Endothelial cell of umbilical vein (primary cell): ENCODE measurements at regions not wholly inside any gene's neighbourhood (a gene's known extent, or its start where the extent isn't known, plus 50 kb on each side); places are given as distances from the start of the nearest gene placed in this dataset.

Experiments used
- BruUV-seq: library from RNA; stranded (reverse); fragments of 400-500 nt; replicated peaks from 2 replicates; lab custom pipeline; 2021; lab: Mats Ljungman, UMichigan
- CTCF ChIA-PET: fragments of 300-600, 350-600 bp; sonication (Branson Sonifier 250); formaldehyde crosslinking; loops from one replicate; lab custom pipeline; 2021; ENCODE audit warnings: antibody characterized with exemption, inconsistent platforms; lab: Charles Lee
- POLR2A ChIA-PET: fragments of 300-600, 350-600 bp; sonication (Branson Sonifier 250); formaldehyde crosslinking; loops from one replicate; lab custom pipeline; 2021; ENCODE audit warnings: antibody characterized with exemption, inconsistent platforms; lab: Charles Lee
- DNase-seq: peaks from one replicate; pipeline ENCODE4 v3.0.0-alpha.2; 2011; ENCODE audit warnings: low read depth, low spot score
- FAIRE-seq: peaks from 2 replicates; lab custom pipeline; 2011; peaks lifted over from hg19 to GRCh38; lab: Jason Lieb, UNC
- H2AFZ ChIP-seq: 2 replicates; pipeline ENCODE4 v1.6.0; 2012; ENCODE audit warnings: low read depth, low read length, control low read depth, inconsistent platforms
- H3K27ac ChIP-seq: 2 replicates; pipeline ENCODE4 v1.5.1; 2011; ENCODE audit warnings: low read depth, mild to moderate bottlenecking, control low read depth, low read length, moderate library complexity; ENCODE audit not compliant: insufficient read depth
- H3K27me3 ChIP-seq, 2 experiments: 2 replicates each; pipeline versions ENCODE4 v1.6.0 to v1.6.1; 2011; ENCODE audit warnings: low read length in 2 of 2, mixed read lengths in 1 of 2; ENCODE audit not compliant: control insufficient read depth in 2 of 2, insufficient read depth in 2 of 2
- H3K36me3 ChIP-seq, 2 experiments: 2 replicates in 1 of 2; 3 replicates in 1 of 2; pipeline ENCODE4 v1.5.1; 2011; ENCODE audit warnings: low read length in 2 of 2, mild to moderate bottlenecking in 1 of 2, moderate library complexity in 1 of 2; ENCODE audit not compliant: control insufficient read depth in 2 of 2, insufficient read depth in 2 of 2; ENCODE audit errors: extremely low read depth in 1 of 2
- H3K4me1 ChIP-seq: 3 replicates; pipeline ENCODE4 v1.5.1; 2011; ENCODE audit warnings: mild to moderate bottlenecking, low read length; ENCODE audit not compliant: control insufficient read depth, insufficient read depth; ENCODE audit errors: extremely low read depth
- H3K4me2 ChIP-seq: 2 replicates; pipeline ENCODE4 v1.6.1; 2011; ENCODE audit warnings: low read length, control low read depth, mixed read lengths; ENCODE audit not compliant: insufficient read depth
- H3K4me3 ChIP-seq, 3 experiments: fragments of 200-600 bp in 1 of 3; sonication (generic), shearing (Covaris generic) in 1 of 3; replicated peaks in 1 of 3; 2 replicates each; pipeline ENCODE4 v1.5.1; 2011 to 2016; ENCODE audit warnings: control low read depth in 3 of 3, low read length in 3 of 3, mild to moderate bottlenecking in 2 of 3, inconsistent platforms in 1 of 3, low read depth in 1 of 3, moderate library complexity in 1 of 3; ENCODE audit not compliant: insufficient read depth in 1 of 3
- H3K79me2 ChIP-seq: 2 replicates; pipeline ENCODE4 v1.6.0; 2012; ENCODE audit warnings: low read length, inconsistent platforms; ENCODE audit not compliant: control insufficient read depth, insufficient read depth
- H3K9ac ChIP-seq: replicated peaks from 2 replicates; pipeline ENCODE3; 2011; ENCODE audit warnings: low read length, control low read depth; ENCODE audit not compliant: insufficient read depth; ENCODE audit errors: extremely low read depth
- H3K9me1 ChIP-seq: replicated peaks from 3 replicates; pipeline ENCODE4 v1.6.0; 2011; ENCODE audit warnings: mild to moderate bottlenecking, low read length; ENCODE audit not compliant: control insufficient read depth, insufficient read depth; ENCODE audit errors: extremely low read depth
- H3K9me3 ChIP-seq: replicated peaks from 2 replicates; pipeline ENCODE4 v1.5.1; 2012; ENCODE audit warnings: low read length, inconsistent platforms; ENCODE audit not compliant: control insufficient read depth, insufficient read depth
- H4K20me1 ChIP-seq: replicated peaks from 2 replicates; pipeline ENCODE3; 2011; ENCODE audit warnings: mild to moderate bottlenecking, low read length; ENCODE audit not compliant: control insufficient read depth, insufficient read depth; ENCODE audit errors: extremely low read depth
- EZH2 ChIP-seq: IDR thresholded peaks from 2 replicates; pipeline ENCODE4 v1.6.1; 2012; ENCODE audit warnings: borderline replicate concordance, low read depth, mild to moderate bottlenecking, moderate library complexity, low read length, inconsistent platforms; ENCODE audit not compliant: severe bottlenecking
- FOS ChIP-seq: IDR thresholded peaks from 2 replicates; pipeline ENCODE4 v1.6.1; 2011; ENCODE audit warnings: mild to moderate bottlenecking, low read length, moderate library complexity, borderline replicate concordance; ENCODE audit not compliant: insufficient read depth
- GATA2 ChIP-seq: IDR thresholded peaks from 2 replicates; pipeline ENCODE4 v1.7.0; 2011; ENCODE audit warnings: low read depth, mild to moderate bottlenecking, moderate library complexity, mixed read lengths, low read length; ENCODE audit not compliant: insufficient read length, insufficient read depth
- JUN ChIP-seq: IDR thresholded peaks from 2 replicates; pipeline ENCODE4 v1.6.1; 2011; ENCODE audit warnings: borderline replicate concordance, low read depth; ENCODE audit not compliant: insufficient read length, insufficient read depth
- MYC ChIP-seq: IDR thresholded peaks from one replicate; pipeline ENCODE4 v1.6.1; 2011; ENCODE audit warnings: mild to moderate bottlenecking, low read depth, low read length
- POLR2A ChIP-seq: IDR thresholded peaks from 2 replicates; pipeline ENCODE4 v1.6.1; 2012; ENCODE audit warnings: low read depth, mild to moderate bottlenecking, control low read depth, low read length
- POLR2AphosphoS5 ChIP-seq: IDR thresholded peaks from 2 replicates; pipeline ENCODE4 v1.6.1; 2012; ENCODE audit warnings: low read depth, mild to moderate bottlenecking, control low read depth, low read length, moderate library complexity; ENCODE audit not compliant: insufficient read depth
- dilution Hi-C: fragments of 300-500 bp; cut with MboI; formaldehyde crosslinking; loops from one replicate; pipeline ENCODE4 v1.15.0; 2019; ENCODE audit warnings: low sequenced_read_pairs; ENCODE audit not compliant: extremely low pct_ligation_motif_present
- intact Hi-C: fragments of 100-400 bp; cut with micrococcal nuclease; formaldehyde crosslinking; loops from one replicate; pipeline ENCODE4 v1.10.0; 2022
- TF ChIP-seq, protein P1 (sequence below): IDR thresholded peaks from 2 replicates; pipeline ENCODE4 v1.6.1; 2011; ENCODE audit not compliant: insufficient read depth, insufficient read length
- TF ChIP-seq, protein P2 (sequence below), 2 donors: IDR thresholded peaks; 1 replicate in 1 of 2; 2 replicates in 1 of 2; pipeline ENCODE4 v1.5.1; 2011; ENCODE audit warnings: low read length in 2 of 2, mild to moderate bottlenecking in 2 of 2, moderate library complexity in 2 of 2, control low read depth in 1 of 2, inconsistent platforms in 1 of 2, low read depth in 1 of 2; ENCODE audit not compliant: insufficient read depth in 1 of 2; ENCODE audit errors: extremely low read depth in 1 of 2

DNA sequence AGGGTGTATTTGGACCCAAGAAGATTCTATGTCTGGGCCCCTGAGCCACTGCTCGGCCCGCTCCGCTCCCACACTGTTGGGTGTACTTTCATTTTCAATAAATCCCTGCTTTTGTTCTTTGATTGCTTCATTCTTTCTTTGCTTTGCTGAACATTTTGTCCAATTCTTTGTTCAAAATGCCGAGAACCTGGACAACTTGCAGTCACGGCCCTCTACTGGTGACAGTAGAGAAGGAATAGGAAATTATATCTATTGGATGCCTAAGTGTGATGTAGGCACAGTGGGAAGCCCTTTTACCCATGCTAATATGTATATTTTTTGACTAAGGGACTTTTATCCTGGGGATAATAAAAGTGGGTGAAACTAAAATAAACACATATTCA, 340.8 kb downstream of the LRRC3B start:
- no peaks in the 10 kb centered on the region for H3K79me2 ChIP-seq
- DNase-seq: no peak
- H3K36me3 ChIP-seq: no peaks in the 10 kb centered on the region
- no peak overlapping the region for H3K9ac ChIP-seq
- H3K9me3 ChIP-seq: peaks cover 2% of the 10 kb centered on the region
- H3K4me3 ChIP-seq: no peak overlapping the region
- intact Hi-C loops: no loop called here
- H3K27ac ChIP-seq: no peak overlapping the region
- H3K27me3 ChIP-seq: no peaks in the 10 kb centered on the region
- FAIRE-seq: no peak
- no peak overlapping the region for H2AFZ ChIP-seq
- ChIA-PET CTCF (no interaction called here), POLR2A (no interaction called here)
- dilution Hi-C loops: no loop called here
- H4K20me1 ChIP-seq: no peaks in the 10 kb centered on the region
- TF ChIP-seq, protein P1, sequence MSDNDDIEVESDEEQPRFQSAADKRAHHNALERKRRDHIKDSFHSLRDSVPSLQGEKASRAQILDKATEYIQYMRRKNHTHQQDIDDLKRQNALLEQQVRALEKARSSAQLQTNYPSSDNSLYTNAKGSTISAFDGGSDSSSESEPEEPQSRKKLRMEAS: no peak
- TF ChIP-seq JUN: no peak
- no peak for TF ChIP-seq EZH2
- TF ChIP-seq MYC: no peak
- no peak for TF ChIP-seq FOS
- TF ChIP-seq POLR2A: no peak
- TF ChIP-seq GATA2: no peak
- TF ChIP-seq, protein P2, sequence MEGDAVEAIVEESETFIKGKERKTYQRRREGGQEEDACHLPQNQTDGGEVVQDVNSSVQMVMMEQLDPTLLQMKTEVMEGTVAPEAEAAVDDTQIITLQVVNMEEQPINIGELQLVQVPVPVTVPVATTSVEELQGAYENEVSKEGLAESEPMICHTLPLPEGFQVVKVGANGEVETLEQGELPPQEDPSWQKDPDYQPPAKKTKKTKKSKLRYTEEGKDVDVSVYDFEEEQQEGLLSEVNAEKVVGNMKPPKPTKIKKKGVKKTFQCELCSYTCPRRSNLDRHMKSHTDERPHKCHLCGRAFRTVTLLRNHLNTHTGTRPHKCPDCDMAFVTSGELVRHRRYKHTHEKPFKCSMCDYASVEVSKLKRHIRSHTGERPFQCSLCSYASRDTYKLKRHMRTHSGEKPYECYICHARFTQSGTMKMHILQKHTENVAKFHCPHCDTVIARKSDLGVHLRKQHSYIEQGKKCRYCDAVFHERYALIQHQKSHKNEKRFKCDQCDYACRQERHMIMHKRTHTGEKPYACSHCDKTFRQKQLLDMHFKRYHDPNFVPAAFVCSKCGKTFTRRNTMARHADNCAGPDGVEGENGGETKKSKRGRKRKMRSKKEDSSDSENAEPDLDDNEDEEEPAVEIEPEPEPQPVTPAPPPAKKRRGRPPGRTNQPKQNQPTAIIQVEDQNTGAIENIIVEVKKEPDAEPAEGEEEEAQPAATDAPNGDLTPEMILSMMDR (IDR thresholded peaks at IDR 0.05; ENCODE audit: extremely low read depth in 1 of 2, insufficient read depth in 1 of 2, low read depth in 1 of 2, low read length in 2 of 2): no peak
- TF ChIP-seq POLR2AphosphoS5: no peak
- H3K4me2 ChIP-seq: no peak overlapping the region
- BruUV-seq: no TSS peak
- H3K9me1 ChIP-seq: no peaks in the 10 kb centered on the region
- H3K4me1 ChIP-seq: peaks cover 2% of the 10 kb centered on the region
